ENCODE measurements at regions not wholly inside any gene's neighbourhood (a gene's known extent, or its start where the extent isn't known, plus 50 kb on each side); places are given as distances from the start of the nearest gene placed in this dataset.
A peak's percentile ranks its signal among the peaks of the same experiment; 100 is the strongest.

DNA sequence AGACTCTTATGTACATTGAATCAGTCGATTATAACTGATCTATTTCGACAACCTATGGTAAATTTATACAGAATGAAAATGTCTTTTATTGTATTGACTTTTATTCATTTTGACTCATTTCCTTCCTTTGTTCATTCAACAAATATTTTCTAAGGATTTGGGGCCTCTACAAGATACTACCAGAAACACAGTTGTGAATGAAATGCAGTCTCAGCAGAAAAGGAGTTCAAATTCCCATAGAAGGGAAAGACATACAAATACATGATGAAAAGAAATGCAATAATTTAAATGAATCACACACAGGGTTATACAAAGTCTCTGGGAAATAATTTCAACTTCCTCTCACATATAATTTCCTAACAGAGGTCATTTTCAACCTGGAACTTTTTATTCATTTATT, 134.0 kb upstream of the SEMA3A start:
- DNase-seq (ENCODE audit: low spot score): no peak

DNA sequence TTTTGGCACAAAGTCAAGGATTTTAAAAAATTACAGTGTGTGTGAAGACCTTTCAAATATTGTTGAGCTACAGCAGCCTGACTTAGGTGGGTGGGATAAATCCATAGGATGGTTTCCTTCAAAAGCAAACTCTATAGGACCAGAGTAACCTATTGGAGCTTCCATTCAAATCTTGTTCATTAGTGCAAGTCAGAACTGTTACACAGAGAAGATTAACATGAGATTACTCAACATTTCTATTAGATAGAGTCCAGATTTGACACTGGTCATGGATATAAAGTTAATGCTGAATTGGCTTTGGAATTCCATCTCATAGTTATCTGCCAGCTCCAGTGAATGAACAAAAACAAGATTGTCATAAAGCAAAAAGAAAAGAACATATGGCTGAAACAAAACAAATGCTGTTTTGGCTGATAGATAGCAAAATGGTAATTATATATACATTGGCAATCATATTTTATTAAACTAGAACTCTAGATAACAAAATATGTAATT, 129.6 kb upstream of the SEMA3A start:
- DNase-seq (ENCODE audit: low spot score): no peak

DNA sequence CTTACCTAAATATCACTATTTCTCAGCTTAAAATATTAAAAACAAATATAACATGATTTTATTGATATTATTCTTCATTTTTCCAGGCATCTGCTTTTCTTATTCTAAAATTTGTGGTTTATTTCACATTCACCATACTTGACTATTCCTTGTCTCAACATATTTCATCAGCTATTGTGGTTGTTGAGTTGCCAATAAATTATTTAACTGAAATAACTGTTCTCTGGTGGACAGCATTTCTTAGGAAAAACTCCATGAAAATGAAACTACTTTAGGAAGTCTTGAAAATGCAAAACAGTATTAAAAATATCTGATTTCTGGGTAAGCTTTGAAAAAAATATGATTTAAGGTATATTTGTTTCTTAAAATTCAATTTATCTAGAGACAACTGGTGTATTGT, 122.9 kb upstream of the SEMA3A start:
- no peak for DNase-seq (ENCODE audit: low spot score)

DNA sequence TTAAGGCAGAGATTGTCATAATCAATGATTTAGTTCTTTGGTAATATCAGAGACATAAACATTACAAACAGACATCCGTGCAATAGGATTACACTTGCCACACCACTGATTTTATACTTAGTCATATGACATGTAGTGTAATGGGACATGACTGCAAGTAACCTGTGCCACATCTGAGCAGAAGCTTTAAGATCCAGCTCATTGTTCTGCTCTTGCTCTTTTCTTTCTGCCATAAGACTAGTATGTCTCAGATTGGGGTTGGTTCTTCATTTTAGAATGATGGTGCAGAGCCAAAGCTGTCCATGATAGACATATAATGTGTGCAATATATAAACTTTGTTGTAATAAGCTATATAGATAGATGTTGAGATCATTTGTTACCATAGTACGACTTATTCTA, 119.7 kb upstream of the SEMA3A start:
- DNase-seq (ENCODE audit: low spot score): no peak

DNA sequence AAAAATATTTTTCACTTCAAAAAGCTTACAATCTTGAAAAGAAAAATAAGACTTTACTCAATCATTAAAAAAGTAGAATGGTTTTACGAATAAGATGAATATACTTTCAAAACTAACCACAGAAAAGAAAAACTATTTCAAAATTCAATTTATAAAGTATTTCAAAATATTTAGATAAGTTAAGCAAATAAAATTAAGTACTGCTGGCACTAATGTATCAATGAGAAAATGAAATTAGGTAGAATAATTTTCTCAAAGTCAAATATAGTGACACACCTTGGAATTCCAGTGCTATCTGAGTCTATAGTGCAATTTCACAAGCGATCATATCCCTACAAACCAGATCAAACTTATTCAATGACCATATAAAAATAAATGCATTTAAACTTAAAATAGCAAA, 109.8 kb upstream of the SEMA3A start:
- no peak for DNase-seq (ENCODE audit: low spot score)

DNA sequence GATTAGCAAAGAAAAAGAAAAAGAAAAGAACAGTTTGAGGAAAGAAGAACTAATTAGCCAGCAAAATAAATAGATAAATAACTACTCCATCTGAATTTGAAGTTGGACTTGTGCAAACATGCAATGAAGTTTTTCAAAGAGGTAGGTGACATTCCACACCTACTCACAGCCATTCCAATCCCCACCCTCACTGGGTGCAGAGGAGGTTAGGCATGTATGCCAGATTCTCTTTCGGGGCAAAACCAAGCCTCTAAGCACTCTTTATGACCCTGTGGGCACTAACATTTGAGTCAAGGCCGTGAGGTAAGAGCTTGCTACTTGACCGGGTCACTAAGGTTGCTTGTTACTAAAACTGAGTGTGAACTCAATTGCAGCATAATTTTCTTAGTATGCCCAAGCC, 108.4 kb upstream of the SEMA3A start:
- DNase-seq (ENCODE audit: low spot score): no peak

DNA sequence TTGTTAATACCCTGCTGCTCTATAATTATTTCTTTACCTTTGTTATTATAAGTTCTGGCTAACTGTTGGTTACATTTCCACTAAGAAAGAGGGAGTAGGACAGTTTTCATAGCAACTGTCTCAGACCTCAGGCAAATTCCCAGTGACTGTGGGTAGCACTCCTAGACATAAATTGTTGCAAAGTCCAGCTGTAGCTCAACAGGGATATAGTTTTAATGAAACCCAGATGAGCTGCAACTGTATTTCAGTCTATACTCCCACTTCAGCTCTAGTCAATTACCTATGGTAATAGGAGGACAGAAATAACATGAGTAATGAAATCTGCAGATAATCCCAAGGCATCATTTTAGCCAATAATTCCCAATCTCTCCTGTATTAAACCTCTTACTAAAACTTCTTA, 103.0 kb upstream of the SEMA3A start:
- no peak for DNase-seq (ENCODE audit: low spot score)

DNA sequence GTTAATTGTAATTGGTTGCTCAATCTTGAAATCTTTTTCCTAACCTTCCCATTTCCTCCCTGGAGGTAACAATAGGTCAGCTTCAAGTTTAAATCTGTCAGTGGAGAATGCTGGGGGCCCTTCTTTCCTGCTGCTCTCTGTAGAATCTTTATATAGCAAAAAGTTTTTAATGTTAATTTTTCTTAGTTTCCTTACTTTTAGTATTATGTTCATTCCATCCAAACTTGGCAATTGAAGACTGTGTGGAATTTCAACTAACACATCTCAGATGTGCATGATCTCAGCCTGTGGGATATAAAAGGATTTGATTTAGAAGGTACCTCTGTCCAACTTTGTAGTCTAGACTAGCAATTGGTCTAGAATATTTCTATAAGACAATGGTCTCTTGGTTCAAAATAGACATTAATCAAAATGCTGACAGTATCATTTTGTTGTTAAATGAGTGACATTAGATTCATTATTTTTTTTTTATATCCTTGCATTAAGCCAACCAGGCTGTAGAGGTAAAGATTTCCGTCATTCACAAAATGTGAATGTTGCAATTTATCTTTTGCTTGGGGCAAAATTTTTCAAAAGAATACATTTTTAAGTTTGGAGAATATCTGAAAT, 100.4 kb upstream of the SEMA3A start:
- no peak for DNase-seq (ENCODE audit: low spot score)

DNA sequence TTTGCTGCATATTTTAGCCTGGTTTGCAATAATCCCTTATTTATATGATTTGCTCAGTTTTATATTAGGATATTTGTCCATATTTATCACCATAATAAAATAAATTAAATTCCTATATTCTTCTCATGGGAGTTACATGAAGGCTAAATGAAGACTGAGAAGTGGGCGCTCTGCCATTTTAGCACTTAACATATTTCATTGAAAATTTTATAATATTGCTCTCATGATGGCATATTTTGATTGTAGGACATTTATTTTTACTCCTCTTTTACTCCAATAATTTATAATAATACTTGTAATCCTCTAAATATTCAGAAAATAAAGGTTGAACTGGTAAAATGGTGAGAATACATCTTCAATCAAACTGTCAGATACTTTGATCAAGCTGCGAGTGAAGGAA, 99.8 kb upstream of the SEMA3A start:
- no peak for DNase-seq (ENCODE audit: low spot score)

DNA sequence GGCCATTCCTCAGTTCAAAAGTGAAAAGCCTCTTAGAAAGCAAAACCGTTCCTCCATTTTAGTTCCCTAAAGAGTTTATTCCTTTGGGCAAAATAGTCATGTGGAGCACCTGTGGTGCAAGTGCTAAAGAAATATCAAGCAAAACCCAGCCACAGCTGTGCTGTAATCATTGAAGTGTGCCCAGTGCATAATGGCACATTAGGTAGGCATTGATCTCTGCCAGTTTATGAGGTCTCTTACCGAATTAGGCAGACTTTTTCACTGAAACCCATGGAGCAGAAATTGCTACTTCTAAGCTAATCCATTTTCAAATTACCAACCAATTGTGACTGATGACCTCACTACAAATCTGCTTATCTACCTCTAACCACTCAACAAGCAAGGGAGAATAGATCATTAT, 97.2 kb upstream of the SEMA3A start:
- no peak for DNase-seq (ENCODE audit: low spot score)

DNA sequence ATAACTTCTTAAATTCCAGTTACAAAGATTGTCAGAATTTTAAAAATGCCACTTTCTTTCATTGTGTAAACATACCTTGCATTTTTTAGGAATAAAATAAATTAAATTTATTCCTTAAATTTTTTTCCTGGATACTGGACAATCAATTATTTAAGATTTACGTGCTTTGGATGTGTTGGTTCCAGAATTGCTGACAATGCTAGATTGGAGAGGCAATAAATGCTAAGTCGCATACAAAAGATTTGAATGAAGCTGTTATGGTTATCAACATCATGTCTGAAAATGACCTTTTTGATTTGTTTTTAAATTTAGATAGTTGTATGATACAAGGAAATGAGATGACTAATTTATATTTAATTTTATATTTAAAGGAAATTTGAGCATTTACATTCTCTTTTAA, 89.2 kb upstream of the SEMA3A start:
- no peak for DNase-seq (ENCODE audit: low spot score)

DNA sequence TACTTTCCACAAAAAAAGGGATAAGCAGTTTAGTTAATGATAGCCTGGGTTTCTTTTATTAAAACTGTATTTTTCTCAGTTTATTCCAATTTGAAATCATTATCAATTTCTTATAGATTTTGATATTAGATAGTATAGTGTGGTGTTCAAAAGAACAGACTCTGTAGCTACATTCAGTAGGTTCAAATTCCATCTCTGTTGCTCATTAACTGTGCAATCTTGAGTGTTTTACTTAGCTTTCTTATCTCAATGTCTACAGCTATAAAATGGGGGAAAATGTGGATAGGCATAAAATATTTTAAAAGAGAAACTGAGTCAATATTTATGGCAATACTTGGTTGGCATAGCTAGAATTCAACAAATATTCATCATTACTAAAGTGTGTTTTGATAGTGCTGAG, 86.9 kb upstream of the SEMA3A start:
- no peak for DNase-seq (ENCODE audit: low spot score)

DNA sequence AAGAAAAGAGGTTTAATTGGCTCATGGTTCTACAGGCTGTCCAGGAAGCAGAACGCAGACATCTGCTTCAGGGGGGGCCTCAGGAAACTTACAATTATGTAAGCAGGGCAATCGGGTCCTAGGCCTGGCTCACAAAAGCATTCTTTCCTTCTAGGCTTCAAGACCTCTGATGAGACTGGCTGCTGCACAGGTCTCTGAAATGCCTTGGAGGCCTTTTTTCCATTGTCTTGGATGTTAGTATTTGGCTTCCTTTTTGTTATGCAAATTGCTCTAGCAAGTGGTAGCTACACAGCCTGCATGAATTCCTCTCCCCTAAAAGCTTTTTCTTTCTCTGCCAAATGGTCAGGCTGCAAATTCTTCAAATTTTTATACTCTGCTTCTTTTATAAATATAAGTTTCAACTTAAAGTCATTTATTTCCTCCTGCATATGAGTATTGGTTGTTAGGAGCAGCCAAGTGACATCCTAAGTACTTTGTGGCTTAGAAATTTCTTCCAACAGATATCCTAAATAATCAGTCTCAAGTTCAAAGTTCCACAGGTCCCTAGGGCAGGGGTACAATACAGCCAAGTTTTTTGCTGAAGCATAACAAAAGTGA, 83.1 kb upstream of the SEMA3A start:
- DNase-seq (ENCODE audit: low spot score): no peak

DNA sequence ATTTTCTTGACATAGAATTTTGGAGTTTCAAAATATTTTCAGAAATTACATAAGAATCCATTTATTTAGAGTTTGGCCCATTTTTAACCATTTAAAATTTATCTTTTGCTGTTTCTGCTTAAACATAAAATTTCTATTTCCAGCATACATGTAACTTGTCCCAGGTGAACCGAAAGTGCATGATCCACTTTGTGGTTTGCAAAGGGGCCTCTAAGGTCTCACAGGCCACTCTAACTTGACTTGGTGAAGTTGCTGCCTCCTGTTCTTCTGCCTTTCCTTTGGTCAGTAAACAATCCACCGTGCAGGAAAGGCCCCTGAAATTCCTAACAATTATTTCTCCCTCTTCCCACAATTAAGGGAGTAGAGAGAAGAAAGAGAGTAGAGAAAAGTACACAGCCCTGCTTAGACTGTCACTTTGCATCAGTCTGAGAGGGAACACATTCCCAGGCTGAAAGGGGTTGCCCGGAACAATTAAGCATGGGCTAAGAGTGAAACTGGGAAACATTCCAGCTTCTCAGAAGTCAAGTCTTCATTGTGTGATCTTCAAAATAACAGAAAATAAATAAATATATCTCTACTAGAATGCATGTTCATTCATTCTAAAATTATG, 79.5 kb upstream of the SEMA3A start:
- DNase-seq (ENCODE audit: low spot score): no peak

DNA sequence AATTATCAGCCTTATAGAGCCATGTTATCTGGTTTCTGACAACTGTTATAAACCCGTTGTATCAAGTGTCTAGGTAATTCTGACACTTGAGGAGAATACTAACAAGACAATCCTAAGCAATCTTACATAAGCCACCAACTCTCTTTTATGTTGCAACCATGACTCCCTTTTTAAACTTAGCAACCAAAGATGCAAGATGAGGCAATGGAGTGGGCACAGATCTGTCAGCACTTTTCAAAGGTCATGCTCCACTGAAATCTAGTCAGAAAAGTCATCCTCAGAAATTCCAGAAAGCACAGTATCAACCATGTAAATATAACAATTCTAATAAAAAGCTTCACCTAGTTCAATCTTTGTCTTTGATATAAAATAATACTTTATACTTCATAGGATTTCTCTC, 77.0 kb upstream of the SEMA3A start:
- DNase-seq (ENCODE audit: low spot score): no peak

DNA sequence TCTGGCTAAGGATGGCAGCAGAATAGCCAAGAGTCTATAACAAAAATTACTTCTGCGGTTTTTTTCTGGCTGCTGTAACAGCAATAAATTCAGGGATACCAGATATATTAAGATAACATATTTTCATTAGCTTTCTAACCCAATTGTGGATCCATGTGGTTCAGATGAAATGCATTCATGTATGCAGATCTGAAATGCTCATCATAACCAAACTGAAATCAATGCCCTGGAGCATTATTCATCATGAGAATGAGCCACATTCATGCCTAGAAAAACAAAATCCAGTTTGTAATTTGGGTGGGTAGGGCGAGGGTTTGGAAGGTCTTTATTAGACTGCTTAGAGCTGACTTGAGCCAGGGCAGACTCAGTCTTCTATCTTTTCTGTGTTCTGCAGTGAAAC, 69.8 kb upstream of the SEMA3A start:
- no peak for DNase-seq (ENCODE audit: low spot score)

DNA sequence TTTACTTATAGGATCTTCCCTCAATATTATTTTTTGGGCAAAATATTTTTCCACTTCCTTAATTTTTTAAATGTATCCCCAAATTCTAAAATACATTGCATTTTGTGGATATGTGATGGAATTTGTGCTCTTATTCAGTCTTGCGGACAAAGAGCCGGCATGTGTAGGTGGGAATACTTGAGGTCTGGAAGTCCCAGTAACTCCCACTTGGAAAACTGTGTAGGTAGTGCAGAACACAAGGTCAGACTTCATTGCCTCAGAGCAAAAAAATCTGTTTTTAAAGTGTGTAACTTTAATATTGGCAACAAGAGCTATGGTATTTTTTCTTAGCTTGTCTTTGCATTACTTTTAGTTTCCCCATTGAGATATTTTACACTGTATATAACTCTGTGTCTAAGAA, 68.5 kb upstream of the SEMA3A start:
- DNase-seq (ENCODE audit: low spot score): no peak

DNA sequence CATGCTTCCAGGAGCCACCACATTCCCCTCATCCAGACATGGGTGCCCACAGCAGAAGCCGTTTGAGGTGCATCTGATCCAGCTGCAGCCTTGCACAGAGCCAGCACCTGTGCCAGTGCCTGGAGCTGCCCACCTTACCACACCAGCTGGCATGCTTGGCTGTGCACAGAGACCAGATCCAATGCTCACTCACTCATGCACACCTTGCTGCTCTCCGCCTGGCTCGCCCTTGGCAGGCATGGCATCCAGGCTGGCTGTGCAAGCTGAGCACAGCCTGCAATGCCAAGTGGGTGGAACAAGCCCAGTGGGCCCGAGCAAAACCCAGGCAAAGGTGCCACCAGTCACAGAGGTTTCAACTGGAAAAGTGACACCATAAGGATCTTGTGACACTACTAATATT, 66.9 kb upstream of the SEMA3A start:
- no peak for DNase-seq (ENCODE audit: low spot score)

DNA sequence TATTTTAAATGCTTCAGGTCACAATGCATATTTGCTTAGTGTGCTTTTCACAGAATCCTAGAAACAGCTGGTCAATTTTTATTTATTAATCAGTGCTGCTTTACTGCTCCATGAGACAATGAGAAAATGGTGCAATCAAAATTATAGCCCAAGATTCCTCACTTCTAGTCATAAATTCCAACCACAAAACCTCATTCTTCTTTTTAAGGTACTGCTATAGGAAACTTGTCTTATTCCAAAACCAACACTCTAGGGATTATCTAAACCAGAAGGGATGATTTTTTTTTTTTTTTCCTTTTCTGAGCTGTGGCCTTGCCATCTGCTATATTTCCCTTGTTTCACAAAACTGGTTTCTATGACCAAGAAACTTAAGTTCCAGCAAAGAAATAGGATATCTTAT, 64.0 kb upstream of the SEMA3A start:
- DNase-seq (ENCODE audit: low spot score): peak; percentile 39

DNA sequence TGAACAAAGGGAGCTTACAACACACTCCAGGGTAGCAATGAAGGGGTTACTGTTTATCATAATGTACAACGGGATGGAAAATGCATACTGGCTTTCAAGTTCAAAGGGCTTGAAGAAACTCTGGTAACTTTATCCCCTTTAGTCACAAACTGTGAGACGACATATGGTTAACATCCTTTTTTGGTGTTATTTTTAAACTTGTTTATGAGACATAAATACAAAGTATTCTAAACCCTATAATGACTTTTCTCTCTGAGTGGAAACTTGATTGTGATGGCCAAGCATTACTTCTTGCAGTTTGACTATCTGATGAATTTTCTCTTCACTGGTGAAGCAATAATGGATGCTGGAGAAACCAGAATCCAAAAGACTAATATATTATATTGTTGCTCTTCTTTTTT, 62.0 kb upstream of the SEMA3A start:
- no peak for DNase-seq (ENCODE audit: low spot score)

DNA sequence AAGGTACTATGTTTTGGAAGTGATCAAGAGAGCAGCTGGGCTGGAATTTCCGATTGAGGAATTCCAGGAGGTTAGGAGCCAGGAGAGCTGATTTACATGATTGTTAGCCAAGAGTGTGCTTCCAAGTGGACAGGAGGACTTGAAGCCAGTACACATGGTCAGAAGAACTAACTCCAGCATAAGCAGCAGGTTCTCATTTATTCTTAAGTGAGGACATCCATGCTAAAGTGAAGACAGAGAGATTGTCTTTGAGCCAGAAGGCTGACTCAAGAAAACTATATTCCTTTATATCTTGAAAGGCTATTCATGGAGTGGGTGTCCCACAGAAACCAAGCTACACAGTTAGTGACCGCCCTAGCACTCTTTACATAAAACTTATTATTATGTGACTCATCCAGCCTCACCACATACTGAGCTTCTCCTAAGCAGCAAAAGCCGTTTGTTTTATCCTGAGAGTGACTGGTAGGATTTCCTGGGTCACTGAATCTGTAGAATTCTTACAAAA, 56.7 kb upstream of the SEMA3A start:
- DNase-seq (ENCODE audit: low spot score): peak; percentile 90

DNA sequence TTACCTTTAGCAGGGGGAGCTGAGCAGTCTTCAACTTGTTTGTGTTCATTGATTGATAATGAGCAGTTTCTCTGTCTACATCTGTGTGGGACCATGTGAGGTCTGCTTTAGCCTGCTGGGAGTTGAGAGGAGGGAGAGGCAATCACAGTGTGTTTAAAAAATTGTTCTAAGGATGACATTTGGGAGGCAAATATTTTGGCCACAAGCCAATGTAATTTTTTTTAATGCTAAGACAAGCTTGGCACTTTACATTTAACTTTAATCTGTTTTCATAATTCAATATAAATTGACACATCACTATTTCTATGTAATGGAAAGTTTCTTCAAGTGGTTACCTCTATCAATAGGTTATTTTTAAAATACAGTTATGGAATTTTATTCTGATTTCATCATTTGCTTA, 55.9 kb upstream of the SEMA3A start:
- DNase-seq (ENCODE audit: low spot score): no peak

DNA sequence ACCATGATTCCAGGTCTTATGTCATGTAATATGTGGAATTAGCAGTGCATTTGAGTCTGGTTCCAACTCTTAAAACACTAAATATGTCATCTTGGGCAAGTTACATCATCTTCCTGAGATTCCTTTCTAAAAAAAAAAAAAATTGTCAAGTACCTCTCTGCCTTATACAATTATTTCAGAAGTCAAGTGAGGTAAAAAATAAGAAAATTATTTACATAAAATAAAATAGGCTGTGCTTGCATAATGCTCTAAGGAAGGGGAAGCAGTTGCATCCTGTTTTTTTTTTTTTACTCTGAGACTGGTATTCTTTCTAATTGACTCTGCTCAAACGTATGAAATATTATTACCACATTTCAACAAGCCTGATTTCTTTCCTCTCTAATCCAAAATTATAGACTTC, 55.1 kb upstream of the SEMA3A start:
- no peak for DNase-seq (ENCODE audit: low spot score)

DNA sequence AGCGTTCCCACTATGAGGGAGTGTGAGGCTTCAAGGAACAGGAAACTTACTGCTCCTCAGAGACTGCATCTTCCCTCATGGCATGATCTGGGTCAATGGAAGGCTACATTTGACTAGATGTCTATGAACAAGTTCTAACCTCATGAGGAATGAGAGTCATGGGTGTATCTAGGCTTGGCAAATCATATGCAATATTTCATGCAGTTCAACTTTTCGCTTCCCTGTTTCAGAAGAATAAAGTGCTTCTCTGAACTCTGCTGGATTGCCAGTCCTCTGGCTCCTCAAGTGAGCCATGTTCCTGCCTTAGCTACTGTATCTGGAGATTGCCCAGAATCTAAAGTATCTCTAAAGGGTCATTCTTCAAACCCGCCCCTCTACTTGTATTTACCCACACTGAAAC, 54.3 kb upstream of the SEMA3A start:
- DNase-seq (ENCODE audit: low spot score): no peak

Data from H4 (cell line).